Effector CD4-positive, alpha-beta T cell (primary cell): ENCODE measurements at regions not wholly inside any gene's neighbourhood (a gene's known extent, or its start where the extent isn't known, plus 50 kb on each side); places are given as distances from the start of the nearest gene placed in this dataset.

Experiments used
- DNase-seq: peaks from one replicate; pipeline ENCODE4 v3.0.0-alpha.2; 2020

- DNase-seq, result no peak
Measured at GRCh38 chr11:64501500-64502427, 54.0 kb upstream of the SLC22A11 start.

- DNase-seq, result no peak
Measured at GRCh38 chr11:64502634-64503033, 53.1 kb upstream of the SLC22A11 start.

GRCh38 chr11:64503186-64503753 is 52.5 kb upstream of the SLC22A11 start:
- DNase-seq, result no peak

- DNase-seq, result no peak
Measured at GRCh38 chr11:64504999-64505398, 50.7 kb upstream of the SLC22A11 start.
